NB4 (cell line): ENCODE measurements at regions not wholly inside any gene's neighbourhood (a gene's known extent, or its start where the extent isn't known, plus 50 kb on each side); places are given as distances from the start of the nearest gene placed in this dataset.

ENCODE experiments used
- MYC ChIP-seq: IDR thresholded peaks from 2 replicates; pipeline ENCODE4 v1.6.1; 2011; ENCODE audit warnings: low read depth, low read length
- POLR2A ChIP-seq: IDR thresholded peaks from 2 replicates; pipeline ENCODE4 v1.6.1; 2011; ENCODE audit warnings: mild to moderate bottlenecking; ENCODE audit not compliant: insufficient read length; ENCODE audit errors: extremely low read depth
- TF ChIP-seq, protein P1 (sequence below): IDR thresholded peaks from 2 replicates; pipeline ENCODE4 v1.6.1; 2011; ENCODE audit warnings: low read depth, low read length

DNA sequence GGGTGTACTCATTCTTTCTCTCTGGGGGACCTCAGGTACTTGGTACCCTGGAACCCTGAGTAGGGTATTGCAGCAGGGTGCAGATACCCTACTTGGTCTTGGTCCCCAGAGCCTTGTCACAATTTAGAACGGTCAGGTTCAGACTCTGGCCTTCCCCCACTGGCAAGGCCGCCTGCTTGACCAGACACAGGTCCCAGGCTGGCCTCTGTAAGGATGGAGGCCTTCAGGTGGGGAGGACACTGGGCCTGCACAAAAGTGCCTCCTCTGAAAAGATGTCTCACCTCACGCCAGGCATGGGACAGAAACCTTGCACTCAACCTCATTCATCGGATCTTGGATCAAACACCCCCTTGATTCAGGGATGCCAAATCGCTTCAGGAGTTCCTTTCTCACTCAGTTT lies 158.4 kb downstream of the KLF13 start:
- TF ChIP-seq, protein P1, sequence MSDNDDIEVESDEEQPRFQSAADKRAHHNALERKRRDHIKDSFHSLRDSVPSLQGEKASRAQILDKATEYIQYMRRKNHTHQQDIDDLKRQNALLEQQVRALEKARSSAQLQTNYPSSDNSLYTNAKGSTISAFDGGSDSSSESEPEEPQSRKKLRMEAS: no peak
- TF ChIP-seq POLR2A: no peak
- no peak for TF ChIP-seq MYC
